Right lobe of liver (tissue), 4 donors: ENCODE measurements at regions not wholly inside any gene's neighbourhood (a gene's known extent, or its start where the extent isn't known, plus 50 kb on each side); places are given as distances from the start of the nearest gene placed in this dataset.

Source experiments
- CTCF ChIP-seq, 4 donors: fragments of 200-600 bp in 3 of 4; fragments of 450-650 bp in 1 of 4; IDR thresholded peaks; one replicate each; pipeline versions ENCODE4 v1.5.1 to v1.8.0; 2016 to 2022; ENCODE audit warnings: antibody characterized with exemption in 4 of 4, mild to moderate bottlenecking in 2 of 4
- POLR2A ChIP-seq: fragments of 450-650 bp; IDR thresholded peaks from one replicate; pipeline ENCODE4 v1.6.1; 2017; ENCODE audit warnings: antibody characterized with exemption, mild to moderate bottlenecking
- donor health status: DM: no; HTN: no; CAD: no.
- donor health status: DM: no; HTN: no; CAD: no.
- donor health status: DM: no; HTN: yes; CAD: no.

DNA sequence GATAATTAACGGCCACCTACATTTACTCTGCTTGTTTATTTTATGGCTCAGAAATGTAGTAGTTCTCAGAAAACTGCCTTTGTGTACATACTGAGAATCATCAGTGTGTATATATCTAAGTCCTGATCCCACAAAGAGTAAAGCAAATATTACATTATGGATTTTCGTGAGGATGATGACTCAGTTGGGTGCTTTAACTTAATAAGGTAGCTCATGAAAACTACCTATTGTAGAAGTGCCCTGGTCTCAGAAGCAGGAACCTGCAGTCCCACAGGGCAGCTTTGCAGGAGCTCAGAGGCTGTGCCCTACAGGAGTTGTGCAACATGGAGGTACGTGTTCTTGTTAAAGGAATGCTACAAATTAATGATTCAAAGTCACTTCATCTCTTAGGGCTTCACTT lies 108.2 kb downstream of the PLG start:
- TF ChIP-seq POLR2A (no peak), CTCF (IDR thresholded peaks at IDR 0.05) (no peak)
